ENCODE measurements at regions not wholly inside any gene's neighbourhood (a gene's known extent, or its start where the extent isn't known, plus 50 kb on each side); places are given as distances from the start of the nearest gene placed in this dataset.

GRCh38 chr5:5781335-5781734, 358.9 kb downstream of the ICE1 start:
- no peak for ATAC-seq
- H3K4me1 ChIP-seq, result no peaks in the 10 kb centered on the region
- TF ChIP-seq CTCF (IDR thresholded peaks at IDR 0.05), result no peak
- no peak overlapping the region for H3K4me3 ChIP-seq
- no peaks in the 10 kb centered on the region for H3K9me3 ChIP-seq
- no peaks in the 10 kb centered on the region for H3K36me3 ChIP-seq
- intact Hi-C loops (cut with DNase I), result no loop called here
- no peak overlapping the region for H3K27ac ChIP-seq
- DNase-seq, result no peak
- H3K27me3 ChIP-seq, result no peaks in the 10 kb centered on the region

- no peak for TF ChIP-seq CTCF (IDR thresholded peaks at IDR 0.05)
These were observed 357.8 kb downstream of the ICE1 start for GRCh38 chr5:5780253-5780652.

GRCh38 chr5:5777013-5777412, 354.5 kb downstream of the ICE1 start:
- no peak for ATAC-seq
- TF ChIP-seq CTCF (IDR thresholded peaks at IDR 0.05), result no peak
- Histone ChIP-seq H3K9me3 (no peaks in the 10 kb centered on the region), H3K4me1 (no peaks in the 10 kb centered on the region), H3K4me3 (no peak overlapping the region), H3K27ac (no peak overlapping the region), H3K36me3 (no peaks in the 10 kb centered on the region), H3K27me3 (no peaks in the 10 kb centered on the region)
- intact Hi-C loops (cut with DNase I), result no loop called here
- DNase-seq, result no peak

More at GRCh38 chr5:5780253-5780652, 357.8 kb downstream of the ICE1 start:
- Histone ChIP-seq H3K27me3 (no peaks in the 10 kb centered on the region), H3K4me1 (no peaks in the 10 kb centered on the region), H3K36me3 (no peaks in the 10 kb centered on the region), H3K27ac (no peak overlapping the region), H3K9me3 (no peaks in the 10 kb centered on the region), H3K4me3 (no peak overlapping the region)
- ATAC-seq (no peak), DNase-seq (no peak)
- intact Hi-C loops (cut with DNase I), result no loop called here

GRCh38 chr5:5772202-5772601, 349.7 kb downstream of the ICE1 start:
- DNase-seq, result no peak
- no peaks in the 10 kb centered on the region for H3K36me3 ChIP-seq
- TF ChIP-seq CTCF (IDR thresholded peaks at IDR 0.05), result no peak
- no peak overlapping the region for H3K4me3 ChIP-seq
- H3K27ac ChIP-seq, result no peak overlapping the region
- H3K4me1 ChIP-seq, result no peaks in the 10 kb centered on the region
- intact Hi-C loops (cut with DNase I), result no loop called here
- no peak for ATAC-seq
- H3K27me3 ChIP-seq, result no peaks in the 10 kb centered on the region
- H3K9me3 ChIP-seq, result no peaks in the 10 kb centered on the region

- no peaks in the 10 kb centered on the region for H3K4me1 ChIP-seq
- no peak for DNase-seq
- no peak for ATAC-seq
- H3K27ac ChIP-seq, result no peak overlapping the region
- H3K36me3 ChIP-seq, result no peaks in the 10 kb centered on the region
- no peaks in the 10 kb centered on the region for H3K9me3 ChIP-seq
- intact Hi-C loops (cut with DNase I), result no loop called here
- no peak for TF ChIP-seq CTCF (IDR thresholded peaks at IDR 0.05)
- no peaks in the 10 kb centered on the region for H3K27me3 ChIP-seq
- H3K4me3 ChIP-seq, result no peak overlapping the region
These were observed 348.3 kb downstream of the ICE1 start for GRCh38 chr5:5770825-5771224.

- Histone ChIP-seq H3K27ac (no peak overlapping the region), H3K4me3 (no peak overlapping the region), H3K4me1 (no peaks in the 10 kb centered on the region), H3K9me3 (no peaks in the 10 kb centered on the region), H3K36me3 (no peaks in the 10 kb centered on the region), H3K27me3 (no peaks in the 10 kb centered on the region)
- intact Hi-C loops (cut with DNase I), result no loop called here
- ATAC-seq (peak; percentile 84), DNase-seq (no peak)
- no peak for TF ChIP-seq CTCF (IDR thresholded peaks at IDR 0.05)
These were observed 344.9 kb downstream of the ICE1 start for GRCh38 chr5:5767286-5767928.
